Adipocyte (in vitro differentiated cells): ENCODE measurements at regions not wholly inside any gene's neighbourhood (a gene's known extent, or its start where the extent isn't known, plus 50 kb on each side); places are given as distances from the start of the nearest gene placed in this dataset.

ENCODE experiments used
- DNase-seq: peaks from one replicate; pipeline ENCODE4 v3.0.0-alpha.2; 2015; ENCODE audit warnings: low read depth
- H3K27me3 ChIP-seq: replicated peaks from 2 replicates; pipeline ENCODE4 v1.7.0; 2013; ENCODE audit warnings: mild to moderate bottlenecking, low read length, moderate library complexity; ENCODE audit not compliant: control insufficient read depth, insufficient read depth
- H3K36me3 ChIP-seq: 2 replicates; pipeline ENCODE4 v1.7.0; 2013; ENCODE audit warnings: low read length, mild to moderate bottlenecking, moderate library complexity; ENCODE audit not compliant: control insufficient read depth, insufficient read depth, severe bottlenecking
- H3K4me1 ChIP-seq: 2 replicates; pipeline ENCODE4 v1.7.0; 2013; ENCODE audit warnings: mild to moderate bottlenecking, low read length, moderate library complexity; ENCODE audit not compliant: control insufficient read depth, insufficient read depth
- H3K4me3 ChIP-seq: 2 replicates; pipeline ENCODE4 v1.7.0; 2013; ENCODE audit warnings: mild to moderate bottlenecking, low read length, moderate library complexity
- H3K9ac ChIP-seq: 2 replicates; pipeline ENCODE4 v1.7.0; 2013; ENCODE audit warnings: mild to moderate bottlenecking, low read length, moderate library complexity
- H3K9me3 ChIP-seq: 2 replicates; pipeline ENCODE4 v1.7.0; 2013; ENCODE audit warnings: mild to moderate bottlenecking, low read length, moderate library complexity; ENCODE audit not compliant: control insufficient read depth

DNA sequence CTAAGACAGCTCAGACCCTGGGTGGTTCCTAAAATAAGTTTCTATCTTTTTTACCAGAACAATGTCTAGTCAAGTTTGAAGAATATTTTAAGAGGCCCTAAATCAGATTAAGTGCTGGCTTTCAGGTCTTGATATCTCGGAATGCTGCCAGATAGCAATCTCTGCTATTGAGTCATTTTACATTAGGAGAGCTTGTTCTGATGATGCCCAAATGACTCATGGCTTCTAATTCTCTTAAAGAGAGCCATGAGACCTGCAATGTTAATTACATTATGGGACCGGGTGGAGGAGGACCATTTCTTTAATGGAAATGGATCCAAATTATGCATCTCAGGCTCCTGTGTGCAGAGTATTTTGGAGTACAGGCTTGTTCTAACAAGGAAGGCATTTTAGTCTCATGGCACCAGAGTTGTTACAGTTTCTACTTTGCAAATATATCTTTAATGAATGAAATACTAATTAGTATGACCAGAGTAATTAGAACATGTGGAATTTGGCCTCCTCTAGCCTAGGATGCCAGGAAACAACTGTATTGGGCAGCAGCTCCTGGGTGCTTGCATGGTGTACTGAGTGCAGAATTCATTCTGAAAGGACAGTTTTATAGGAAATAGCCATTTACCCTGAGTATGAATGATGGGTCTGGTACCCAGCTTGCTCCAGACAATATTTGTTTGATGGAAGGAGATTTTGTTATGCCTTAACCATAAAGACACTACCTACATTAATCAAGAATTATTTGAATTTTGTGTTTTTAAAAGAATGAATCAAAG, 94.0 kb upstream of the SULT1C3 start:
- H3K27me3 ChIP-seq: no peaks in the 10 kb centered on the region
- peaks cover 3% of the 10 kb centered on the region for H3K4me1 ChIP-seq
- no peak overlapping the region for H3K9ac ChIP-seq
- H3K36me3 ChIP-seq: no peaks in the 10 kb centered on the region
- H3K9me3 ChIP-seq: no peaks in the 10 kb centered on the region
- no peak for DNase-seq
- no peak overlapping the region for H3K4me3 ChIP-seq

DNA sequence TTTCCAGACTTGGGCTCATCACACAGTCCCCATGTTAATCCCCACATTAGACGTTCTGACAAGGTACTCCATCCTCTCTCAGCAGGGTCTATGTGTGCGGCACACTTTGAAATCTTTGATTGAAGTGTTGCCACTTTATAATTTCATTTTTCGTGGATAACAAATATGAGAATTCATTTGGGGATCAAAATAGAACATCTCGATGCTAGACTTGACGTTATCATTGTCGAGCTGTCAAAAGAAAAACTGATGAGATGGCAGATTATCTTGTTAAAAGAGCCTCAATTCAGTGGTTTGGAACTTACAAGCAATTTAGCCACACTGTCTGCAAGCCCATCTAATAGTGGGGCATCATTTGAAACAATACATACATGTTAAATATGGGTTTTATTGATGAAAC, 91.2 kb upstream of the SULT1C3 start:
- Histone ChIP-seq H3K9ac (no peak overlapping the region), H3K4me1 (peaks cover 3% of the 10 kb centered on the region), H3K4me3 (no peak overlapping the region), H3K27me3 (no peaks in the 10 kb centered on the region), H3K36me3 (no peaks in the 10 kb centered on the region), H3K9me3 (no peaks in the 10 kb centered on the region)
- no peak for DNase-seq

DNA sequence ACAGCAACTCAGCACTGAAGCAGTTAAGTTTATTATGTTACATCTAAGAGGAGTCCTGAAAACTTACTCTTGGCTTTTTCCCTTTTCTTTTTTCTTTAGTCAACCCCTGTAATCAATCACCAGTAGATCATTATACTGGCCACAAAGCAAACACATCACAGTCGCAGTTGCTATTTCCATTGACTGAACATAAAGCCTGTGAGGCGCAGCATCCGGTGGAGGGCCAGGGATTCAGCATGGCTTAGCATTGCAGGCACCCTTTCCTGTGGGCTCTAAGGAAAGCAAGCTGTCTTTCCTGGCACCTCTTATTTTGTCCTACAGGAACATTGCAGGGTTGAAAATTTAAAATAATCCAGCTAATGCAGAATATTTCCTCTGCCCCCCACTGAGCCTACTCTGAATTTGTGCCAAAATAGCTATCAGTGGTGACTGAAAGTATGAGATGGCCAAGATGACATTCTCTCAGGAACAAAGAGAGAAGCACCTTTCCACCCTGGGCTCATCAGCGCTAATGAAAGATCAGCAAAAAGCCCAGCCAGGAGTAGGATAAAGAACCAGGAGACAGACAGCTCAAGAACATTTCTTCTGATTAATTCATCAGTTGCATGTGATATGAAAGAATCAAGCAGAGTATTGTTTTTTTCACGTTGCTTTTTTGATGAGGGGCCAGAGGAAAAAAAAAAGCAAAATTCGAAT, 85.3 kb upstream of the SULT1C3 start:
- no peak overlapping the region for H3K9ac ChIP-seq
- DNase-seq: no peak
- no peaks in the 10 kb centered on the region for H3K36me3 ChIP-seq

GRCh38 chr2:108161298-108161697, 78.5 kb upstream of the SULT1C3 start:
- no peak for DNase-seq
- Histone ChIP-seq H3K9me3 (no peaks in the 10 kb centered on the region), H3K27me3 (peaks cover 7% of the 10 kb centered on the region), H3K4me3 (no peak overlapping the region), H3K4me1 (no peaks in the 10 kb centered on the region), H3K9ac (no peak overlapping the region), H3K36me3 (no peaks in the 10 kb centered on the region)

More for the DNA sequence above, 85.3 kb upstream of the SULT1C3 start:
- Histone ChIP-seq H3K27me3 (peaks cover 7% of the 10 kb centered on the region), H3K4me3 (no peak overlapping the region), H3K4me1 (no peaks in the 10 kb centered on the region), H3K9me3 (no peaks in the 10 kb centered on the region)

GRCh38 chr2:108164318-108164717, 75.5 kb upstream of the SULT1C3 start:
- Histone ChIP-seq H3K4me1 (no peaks in the 10 kb centered on the region), H3K27me3 (peaks cover 15% of the 10 kb centered on the region), H3K9ac (no peak overlapping the region), H3K36me3 (no peaks in the 10 kb centered on the region), H3K4me3 (no peak overlapping the region), H3K9me3 (no peaks in the 10 kb centered on the region)
- no peak for DNase-seq

DNA sequence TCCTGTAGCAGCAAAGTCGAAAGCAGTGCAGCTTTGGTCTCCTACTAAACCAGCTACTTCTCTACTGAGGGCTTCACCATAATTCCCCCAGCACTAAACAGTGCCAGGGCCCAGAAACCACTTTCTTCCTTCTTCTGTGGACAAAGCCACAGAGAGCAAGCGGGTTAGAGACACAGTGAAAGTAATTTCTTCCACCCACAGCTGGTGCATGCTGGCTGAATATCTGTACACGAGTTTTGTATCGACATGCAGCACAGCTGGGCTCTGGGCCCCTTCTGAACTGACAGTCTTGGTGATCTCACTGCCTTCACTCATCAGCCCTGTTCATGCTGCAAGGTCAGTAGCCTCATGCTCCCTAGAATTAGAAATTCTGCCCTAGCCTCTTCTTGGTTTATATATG, 74.0 kb upstream of the SULT1C3 start:
- H3K27me3 ChIP-seq: peaks cover 15% of the 10 kb centered on the region
- no peaks in the 10 kb centered on the region for H3K9me3 ChIP-seq
- H3K4me3 ChIP-seq: no peak overlapping the region
- no peaks in the 10 kb centered on the region for H3K4me1 ChIP-seq
- DNase-seq: no peak
- no peak overlapping the region for H3K9ac ChIP-seq
- no peaks in the 10 kb centered on the region for H3K36me3 ChIP-seq

DNA sequence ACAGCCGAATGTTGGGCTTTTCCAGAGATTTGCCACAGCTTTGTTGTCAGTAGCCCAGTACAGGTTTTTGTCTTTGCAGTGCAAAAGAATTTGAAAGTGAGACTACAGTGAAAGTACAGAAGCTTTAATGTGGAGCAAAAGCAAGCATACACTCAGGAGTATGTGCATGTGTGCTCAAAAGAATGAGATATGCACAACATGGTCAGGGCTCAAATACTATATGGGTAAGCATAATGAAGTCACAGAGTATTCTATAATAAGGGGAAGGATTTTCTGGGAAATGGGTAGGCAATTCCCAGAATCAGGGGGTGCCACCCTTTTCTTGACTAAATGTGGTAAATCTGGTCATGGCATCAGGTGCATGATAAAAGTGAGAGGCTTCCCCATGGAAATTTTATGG, 72.1 kb upstream of the SULT1C3 start:
- Histone ChIP-seq H3K4me3 (no peak overlapping the region), H3K27me3 (peaks cover 13% of the 10 kb centered on the region), H3K36me3 (no peaks in the 10 kb centered on the region), H3K4me1 (no peaks in the 10 kb centered on the region), H3K9me3 (no peaks in the 10 kb centered on the region), H3K9ac (no peak overlapping the region)
- no peak for DNase-seq

GRCh38 chr2:108169982-108170625, 69.7 kb upstream of the SULT1C3 start:
- Histone ChIP-seq H3K4me1 (no peaks in the 10 kb centered on the region), H3K27me3 (peaks cover 7% of the 10 kb centered on the region), H3K36me3 (no peaks in the 10 kb centered on the region), H3K9me3 (no peaks in the 10 kb centered on the region), H3K9ac (no peak overlapping the region), H3K4me3 (no peak overlapping the region)
- peak; percentile 57 for DNase-seq

DNA sequence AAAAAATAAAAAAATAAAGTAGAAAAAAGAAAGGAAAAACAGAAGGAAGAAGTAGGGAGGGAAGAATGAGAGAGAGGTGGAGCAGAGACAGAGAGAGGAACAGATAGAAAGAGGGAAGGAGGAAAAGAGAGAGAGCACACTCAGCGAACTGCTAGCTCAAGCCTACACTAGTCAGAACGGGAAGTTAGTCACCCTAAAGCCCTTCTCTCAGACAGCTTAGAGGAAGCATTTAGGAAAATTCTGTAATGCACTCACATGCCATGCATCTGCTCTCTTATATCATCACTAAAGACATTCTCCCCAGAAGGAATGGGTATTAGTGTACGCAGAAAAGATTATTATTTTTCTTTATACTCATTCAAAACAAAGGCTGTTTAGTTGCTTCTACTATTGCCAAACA, 68.1 kb upstream of the SULT1C3 start:
- no peaks in the 10 kb centered on the region for H3K4me1 ChIP-seq
- peaks cover 9% of the 10 kb centered on the region for H3K27me3 ChIP-seq
- no peak overlapping the region for H3K4me3 ChIP-seq
- no peak for DNase-seq
- no peak overlapping the region for H3K9ac ChIP-seq
- H3K9me3 ChIP-seq: no peaks in the 10 kb centered on the region
- H3K36me3 ChIP-seq: no peaks in the 10 kb centered on the region

- no peaks in the 10 kb centered on the region for H3K4me1 ChIP-seq
- no peak overlapping the region for H3K4me3 ChIP-seq
- H3K9ac ChIP-seq: no peak overlapping the region
- no peaks in the 10 kb centered on the region for H3K27me3 ChIP-seq
- no peaks in the 10 kb centered on the region for H3K36me3 ChIP-seq
- H3K9me3 ChIP-seq: no peaks in the 10 kb centered on the region
- DNase-seq: no peak
These were observed 57.3 kb upstream of the SULT1C3 start for GRCh38 chr2:108182489-108182888.

GRCh38 chr2:108184419-108184818, 55.3 kb upstream of the SULT1C3 start:
- DNase-seq: peak; percentile 19
- Histone ChIP-seq H3K36me3 (no peaks in the 10 kb centered on the region), H3K9me3 (no peaks in the 10 kb centered on the region), H3K4me1 (peaks cover 3% of the 10 kb centered on the region), H3K9ac (no peak overlapping the region), H3K4me3 (no peak overlapping the region), H3K27me3 (no peaks in the 10 kb centered on the region)
